Stomach (tissue), 8 donors: ENCODE measurements at regions not wholly inside any gene's neighbourhood (a gene's known extent, or its start where the extent isn't known, plus 50 kb on each side); places are given as distances from the start of the nearest gene placed in this dataset.
A peak's percentile ranks its signal among the peaks of the same experiment; 100 is the strongest.

ENCODE experiments used
- DNase-seq, 2 donors: peaks; one replicate each; pipeline versions ENCODE4 v3.0.0 to v3.0.0-alpha.2; 2013 to 2019
- H3K27ac ChIP-seq, 5 donors: fragments of 200-600 bp in 4 of 5; sonication (generic) in 4 of 5; one replicate each; pipeline ENCODE4 v1.5.1; 2013 to 2019; ENCODE audit warnings: mild to moderate bottlenecking in 1 of 5, moderate library complexity in 1 of 5
- H3K27me3 ChIP-seq, 3 donors: fragments of 200-600 bp; sonication (generic); one replicate each; pipeline ENCODE4 v1.5.1; 2017 to 2019; ENCODE audit warnings: mixed run types in 1 of 3
- H3K36me3 ChIP-seq, 4 donors: fragments of 200-600 bp; sonication (generic); 1 replicate in 3 of 4; 2 replicates in 1 of 4; pipeline ENCODE4 v1.5.1; 2016 to 2019
- H3K4me1 ChIP-seq, 4 donors: fragments of 200-600 bp; sonication (generic); one replicate each; pipeline ENCODE4 v1.5.1; 2016 to 2019
- H3K4me3 ChIP-seq, 4 donors: fragments of 200-600 bp; sonication (generic) in 3 of 4; one replicate each; pipeline ENCODE4 v1.5.1; 2016 to 2019; ENCODE audit warnings: mild to moderate bottlenecking in 1 of 4
- H3K9me3 ChIP-seq, 4 donors: fragments of 200-600 bp; sonication (generic); one replicate each; pipeline ENCODE4 v1.5.1; 2016 to 2019
- CTCF ChIP-seq, 7 experiments: fragments of 450-650 bp in 4 of 7; fragments of 200-600 bp in 3 of 7; sonication (generic) in 3 of 7; IDR thresholded peaks; one replicate each; pipeline ENCODE4 v1.5.1; 2016 to 2019; ENCODE audit warnings: antibody characterized with exemption in 7 of 7, control low read depth in 2 of 7, mild to moderate bottlenecking in 1 of 7
- EP300 ChIP-seq: sonication (generic); formaldehyde crosslinking; IDR thresholded peaks from one replicate; pipeline ENCODE4 v1.6.1; 2017; ENCODE audit warnings: antibody characterized with exemption
- POLR2A ChIP-seq, 4 donors: fragments of 450-650 bp; IDR thresholded peaks; one replicate each; pipeline ENCODE4 v1.6.1; 2016; ENCODE audit warnings: antibody characterized with exemption in 4 of 4, control low read depth in 2 of 4, mild to moderate bottlenecking in 1 of 4, moderate library complexity in 1 of 4
- POLR2AphosphoS5 ChIP-seq, 3 donors: sonication (generic); formaldehyde crosslinking; IDR thresholded peaks; one replicate each; pipeline ENCODE4 v1.6.1; 2016; ENCODE audit warnings: antibody characterized with exemption in 3 of 3
- WGBS, 5 donors: extraction: QIAGEN DNeasy Blood & Tissue Kit in 3 of 5; methylation state at CpG; one replicate each; pipeline versions ENCODE4 v1.1.5 to v1.1.7; 2013 to 2018; 5-methylcytosine and 5-hydroxymethylcytosine counted together
- intact Hi-C: fragments of 100-400 bp; cut with DNase I; formaldehyde crosslinking; loops from one replicate; pipeline ENCODE4 v1.15.1; 2023; ENCODE audit warnings: low total_unique reads
- donor health status: healthy with polysubstance abuse.
- donor health status: Bipolar disorder and iron deficiency.
- donor health status: healthy.

- H3K4me1 ChIP-seq, result no peaks in the 10 kb centered on the region
- DNase-seq, result no peak
- H3K9me3 ChIP-seq, result no peaks in the 10 kb centered on the region
- no peak for TF ChIP-seq POLR2AphosphoS5 (IDR thresholded peaks at IDR 0.05)
- no peak for TF ChIP-seq CTCF (IDR thresholded peaks at IDR 0.05)
- no peak for TF ChIP-seq POLR2A (IDR thresholded peaks at IDR 0.05)
- no peak for TF ChIP-seq EP300
- 84 to 91% (median 89%) methylated on average over 6 of the region's 6 CpGs for WGBS, 5 donors
- no peaks in the 10 kb centered on the region for H3K36me3 ChIP-seq
- no peaks in the 10 kb centered on the region for H3K27me3 ChIP-seq
- H3K27ac ChIP-seq, result no peak overlapping the region
- intact Hi-C loops, result no loop called here
- no peak overlapping the region for H3K4me3 ChIP-seq
These were observed 117.1 kb upstream of the FAM13C start for GRCh38 chr10:59479426-59479825.

- H3K9me3 ChIP-seq, result peaks cover 0 to 14% (median 11%) of the 10 kb centered on the region in 4 donors
- no peaks in the 10 kb centered on the region for H3K27me3 ChIP-seq
- no peak overlapping the region for H3K27ac ChIP-seq
- H3K4me1 ChIP-seq, result no peaks in the 10 kb centered on the region
- no peaks in the 10 kb centered on the region for H3K36me3 ChIP-seq
- no peak overlapping the region for H3K4me3 ChIP-seq
- TF ChIP-seq POLR2A (IDR thresholded peaks at IDR 0.05) (no peak), POLR2AphosphoS5 (IDR thresholded peaks at IDR 0.05) (no peak), CTCF (IDR thresholded peaks at IDR 0.05) (no peak), EP300 (no peak)
- DNase-seq, result no peak
- 59 to 79% (median 63%) methylated on average over 5 of the region's 5 CpGs for WGBS, 5 donors
- intact Hi-C loops, result no loop called here
These were observed 108.2 kb upstream of the FAM13C start for GRCh38 chr10:59470570-59470969.

GRCh38 chr10:59465088-59465487, 102.7 kb upstream of the FAM13C start:
- Histone ChIP-seq H3K4me1 (no peaks in the 10 kb centered on the region), H3K9me3 (peaks cover 0 to 3% (median under 1%) of the 10 kb centered on the region in 4 donors), H3K4me3 (no peak overlapping the region), H3K27me3 (no peaks in the 10 kb centered on the region), H3K27ac (no peak overlapping the region), H3K36me3 (no peaks in the 10 kb centered on the region)
- no peak for TF ChIP-seq POLR2AphosphoS5 (IDR thresholded peaks at IDR 0.05)
- TF ChIP-seq POLR2A (IDR thresholded peaks at IDR 0.05), result no peak
- no peak for TF ChIP-seq EP300
- no peak for TF ChIP-seq CTCF (IDR thresholded peaks at IDR 0.05)
- DNase-seq, result peak in 1 of 2 donors; percentile 23
- intact Hi-C loops, result no loop called here

- DNase-seq, result no peak
- H3K36me3 ChIP-seq, result no peaks in the 10 kb centered on the region
- H3K4me3 ChIP-seq, result no peak overlapping the region
- intact Hi-C loops, result no loop called here
- H3K27ac ChIP-seq, result no peak overlapping the region
- WGBS, 5 donors, result 74 to 96% (median 88%) methylated on average over 1 of the region's 1 CpG
- H3K4me1 ChIP-seq, result no peaks in the 10 kb centered on the region
- H3K9me3 ChIP-seq, result peaks cover 0 to 3% (median 0%) of the 10 kb centered on the region in 4 donors
- TF ChIP-seq EP300, result no peak
- TF ChIP-seq CTCF (IDR thresholded peaks at IDR 0.05), result no peak
- TF ChIP-seq POLR2A (IDR thresholded peaks at IDR 0.05), result no peak
- H3K27me3 ChIP-seq, result no peaks in the 10 kb centered on the region
These were observed 102.1 kb upstream of the FAM13C start for GRCh38 chr10:59464483-59464882.
